ENCODE measurements at regions not wholly inside any gene's neighbourhood (a gene's known extent, or its start where the extent isn't known, plus 50 kb on each side); places are given as distances from the start of the nearest gene placed in this dataset.

GRCh38 chr3:148528024-148528423 is 169.7 kb upstream of the AGTR1 start:
- TF ChIP-seq, protein P1, sequence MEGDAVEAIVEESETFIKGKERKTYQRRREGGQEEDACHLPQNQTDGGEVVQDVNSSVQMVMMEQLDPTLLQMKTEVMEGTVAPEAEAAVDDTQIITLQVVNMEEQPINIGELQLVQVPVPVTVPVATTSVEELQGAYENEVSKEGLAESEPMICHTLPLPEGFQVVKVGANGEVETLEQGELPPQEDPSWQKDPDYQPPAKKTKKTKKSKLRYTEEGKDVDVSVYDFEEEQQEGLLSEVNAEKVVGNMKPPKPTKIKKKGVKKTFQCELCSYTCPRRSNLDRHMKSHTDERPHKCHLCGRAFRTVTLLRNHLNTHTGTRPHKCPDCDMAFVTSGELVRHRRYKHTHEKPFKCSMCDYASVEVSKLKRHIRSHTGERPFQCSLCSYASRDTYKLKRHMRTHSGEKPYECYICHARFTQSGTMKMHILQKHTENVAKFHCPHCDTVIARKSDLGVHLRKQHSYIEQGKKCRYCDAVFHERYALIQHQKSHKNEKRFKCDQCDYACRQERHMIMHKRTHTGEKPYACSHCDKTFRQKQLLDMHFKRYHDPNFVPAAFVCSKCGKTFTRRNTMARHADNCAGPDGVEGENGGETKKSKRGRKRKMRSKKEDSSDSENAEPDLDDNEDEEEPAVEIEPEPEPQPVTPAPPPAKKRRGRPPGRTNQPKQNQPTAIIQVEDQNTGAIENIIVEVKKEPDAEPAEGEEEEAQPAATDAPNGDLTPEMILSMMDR (IDR thresholded peaks at IDR 0.05 in 2 of 3, conservative IDR thresholded peaks at IDR 0.05 in 1 of 3; ENCODE audit: control insufficient read depth in 2 of 3, extremely low read depth in 1 of 3, insufficient read depth in 1 of 3, low read depth in 3 of 3, low read length in 3 of 3) = no peak
- TF ChIP-seq POLR2A (IDR thresholded peaks at IDR 0.05; ENCODE audit: low read depth, low read length) = no peak
- TF ChIP-seq NFYB (IDR thresholded peaks at IDR 0.05; ENCODE audit: insufficient read depth, low read depth, low read length) = no peak
- TF ChIP-seq FOXM1 (IDR thresholded peaks at IDR 0.05; ENCODE audit: low read depth, low read length) = no peak
- no peak for TF ChIP-seq HDAC2 (IDR thresholded peaks at IDR 0.05)
- TF ChIP-seq RFX5 (IDR thresholded peaks at IDR 0.05; ENCODE audit: low read depth, low read length) = no peak
